K562 (cell line): ENCODE measurements at regions not wholly inside any gene's neighbourhood (a gene's known extent, or its start where the extent isn't known, plus 50 kb on each side); places are given as distances from the start of the nearest gene placed in this dataset.

Source experiments
- ATAC-seq: fragments of 200-7000 bp; cut with Tn5 transposase; 3 replicates; pipeline ENCODE4 v1.9.1; 2020; ENCODE audit warnings: moderate library complexity
- BruUV-seq: library from RNA; stranded (reverse); fragments of 400-500 nt; replicated peaks from 2 replicates; lab custom pipeline; 2021; lab: Mats Ljungman, UMichigan
- CTCF ChIA-PET: fragments of 300-600 bp; formaldehyde crosslinking; extraction: SDS; loops from one replicate; lab custom pipeline; 2021; ENCODE audit warnings: low intra/inter-chr PET ratio; lab: Yijun Ruan, JAX
- POLR2A ChIA-PET: fragments of 300-600, 350-650 bp; sonication (Branson Sonifier 250); formaldehyde crosslinking; extraction: SDS; loops from one replicate; lab custom pipeline; 2021; ENCODE audit warnings: antibody characterized with exemption, inconsistent platforms; lab: Yijun Ruan, JAX
- DNase-seq, 4 experiments: peaks; one replicate each; pipeline versions ENCODE4 v3.0.0 to v3.0.0-alpha.2; 2011 to 2018; ENCODE audit warnings: low spot score in 3 of 4, mixed read lengths in 3 of 4; ENCODE audit errors: extremely low read depth in 1 of 4
- FAIRE-seq: peaks from 2 replicates; lab custom pipeline; 2011; peaks lifted over from hg19 to GRCh38; lab: Jason Lieb, UNC
- H2AFZ ChIP-seq: 2 replicates; pipeline ENCODE4 v1.6.0; 2011; ENCODE audit warnings: low read depth, low read length, control low read depth, inconsistent platforms
- H3K27ac ChIP-seq: fragments of 200-600 bp; 3 replicates; pipeline ENCODE4 v1.8.0; 2011; ENCODE audit warnings: low read depth, mild to moderate bottlenecking, control low read depth, inconsistent platforms, low read length, moderate library complexity, mixed read lengths; ENCODE audit errors: extremely low read depth
- H3K27me3 ChIP-seq, 2 experiments: fragments of 300-600 bp in 1 of 2; 2 replicates in 1 of 2; 3 replicates in 1 of 2; pipeline versions ENCODE4 v1.6.0 to v1.8.0; 2011; ENCODE audit warnings: inconsistent platforms in 2 of 2, low read length in 2 of 2, mild to moderate bottlenecking in 1 of 2, mixed read lengths in 1 of 2, moderate library complexity in 1 of 2; ENCODE audit not compliant: control insufficient read depth in 2 of 2, insufficient read depth in 2 of 2
- H3K36me3 ChIP-seq: fragments of 300-600 bp; 3 replicates; pipeline ENCODE4 v1.8.0; 2011; ENCODE audit warnings: mild to moderate bottlenecking, low read length, inconsistent platforms; ENCODE audit not compliant: control insufficient read depth, insufficient read depth
- H3K4me1 ChIP-seq, 2 experiments: fragments of 200-600 bp in 1 of 2; replicated peaks in 1 of 2; 2 replicates in 1 of 2; 3 replicates in 1 of 2; pipeline versions ENCODE4 v1.5.1 to v1.8.0; 2011; ENCODE audit warnings: inconsistent platforms in 2 of 2, low read length in 2 of 2, mild to moderate bottlenecking in 1 of 2, mixed read lengths in 1 of 2, moderate library complexity in 1 of 2; ENCODE audit not compliant: control insufficient read depth in 2 of 2, insufficient read depth in 2 of 2
- H3K4me2 ChIP-seq: 2 replicates; pipeline ENCODE4 v1.6.1; 2011; ENCODE audit warnings: low read length, control low read depth, inconsistent platforms, mixed read lengths; ENCODE audit not compliant: insufficient read depth
- H3K4me3 ChIP-seq: fragments of 200-600 bp; sonication (generic), shearing (Covaris generic); 2 replicates; pipeline ENCODE4 v1.5.1; 2016; ENCODE audit warnings: control low read depth, inconsistent platforms
- H3K79me2 ChIP-seq: fragments of 200-600 bp; 3 replicates; pipeline ENCODE4 v1.8.0; 2011; ENCODE audit warnings: low read length, inconsistent platforms; ENCODE audit not compliant: control insufficient read depth, insufficient read depth
- H3K9ac ChIP-seq, 2 experiments: 2 replicates each; pipeline versions ENCODE4 v1.6.0 to v1.6.1; 2011; ENCODE audit warnings: low read depth in 2 of 2, low read length in 2 of 2, control low read depth in 1 of 2, inconsistent platforms in 1 of 2, mild to moderate bottlenecking in 1 of 2, mixed read lengths in 1 of 2; ENCODE audit not compliant: insufficient read depth in 1 of 2
- H3K9me1 ChIP-seq: one replicate; pipeline ENCODE4 v1.6.0; 2011; ENCODE audit warnings: inconsistent platforms, mild to moderate bottlenecking, low read length, moderate library complexity; ENCODE audit not compliant: control insufficient read depth, insufficient read depth
- H3K9me3 ChIP-seq: replicated peaks from 2 replicates; pipeline ENCODE4 v1.5.1; 2011; ENCODE audit warnings: low read depth, low read length, inconsistent platforms; ENCODE audit not compliant: control insufficient read depth, insufficient read depth
- H4K20me1 ChIP-seq: replicated peaks from 2 replicates; pipeline ENCODE4 v1.6.1; 2011; ENCODE audit warnings: low read length, inconsistent platforms, mixed read lengths; ENCODE audit not compliant: control insufficient read depth, insufficient read depth
- BRCA1 ChIP-seq, 2 experiments: fragments of 450-650 bp in 1 of 2; sonication (generic) in 1 of 2; formaldehyde crosslinking in 1 of 2; IDR thresholded peaks; 2 replicates each; pipeline versions ENCODE4 v1.5.0 to v1.6.1; 2017 to 2020; ENCODE audit warnings: mild to moderate bottlenecking in 1 of 2, missing genetic modification reagents in 1 of 2
- ELF2 ChIP-seq: fragments of 250-450 bp; sonication (Bioruptor Pico); IDR thresholded peaks from 2 replicates; pipeline ENCODE4 v1.5.0; 2021; ENCODE audit warnings: mild to moderate bottlenecking
- HDAC1 ChIP-seq, 2 experiments: fragments of 450-650 bp; IDR thresholded peaks; 2 replicates each; pipeline ENCODE4 v1.6.1; 2016 to 2017; ENCODE audit warnings: inconsistent platforms in 1 of 2, mild to moderate bottlenecking in 1 of 2, moderate library complexity in 1 of 2
- MYNN ChIP-seq, 2 experiments: sonication (generic); formaldehyde crosslinking in 1 of 2; IDR thresholded peaks; 2 replicates each; pipeline versions ENCODE4 v1.5.0 to v1.6.1; 2016 to 2020; ENCODE audit warnings: antibody characterized with exemption in 1 of 2, missing genetic modification reagents in 1 of 2
- NFE2 ChIP-seq: IDR thresholded peaks from 2 replicates; pipeline ENCODE4 v1.6.1; 2014; ENCODE audit warnings: antibody characterized with exemption, low read depth
- TARDBP ChIP-seq: fragments of 450-650 bp; IDR thresholded peaks from 2 replicates; pipeline ENCODE4 v1.6.1; 2016
- XRCC5 ChIP-seq: fragments of 200-400 bp; formaldehyde crosslinking; IDR thresholded peaks from 2 replicates; pipeline ENCODE4 v1.6.1; 2017; ENCODE audit warnings: low read depth, mild to moderate bottlenecking, low read length
- ZNF140 ChIP-seq: fragments of 250-450 bp; sonication (Bioruptor Pico); IDR thresholded peaks from 2 replicates; pipeline ENCODE4 v1.8.0; 2021; ENCODE audit warnings: moderate library complexity, mild to moderate bottlenecking, inconsistent platforms
- ZNF407 ChIP-seq: fragments of 450-650 bp; IDR thresholded peaks from 2 replicates; pipeline ENCODE4 v1.6.1; 2016; ENCODE audit warnings: low read depth
- WGBS: fragments of 100-300 bp; shearing (Covaris generic); methylation state at CpG from one replicate; pipeline ENCODE4 v1.1.6; 2016; ENCODE audit warnings: low coverage, mixed read lengths; ENCODE audit not compliant: insufficient coverage; ENCODE audit errors: missing lambda C conversion rate; 5-methylcytosine and 5-hydroxymethylcytosine counted together
- in situ Hi-C: fragments of 300-500 bp; cut with MboI; formaldehyde crosslinking; loops from 4 replicates; pipeline ENCODE4 v1.15.0; 2018; ENCODE audit warnings: inconsistent platforms, mixed read lengths
- intact Hi-C: fragments of 100-400 bp; cut with micrococcal nuclease; formaldehyde crosslinking; loops from 2 replicates; pipeline ENCODE4 v1.14.2; 2022
- TF ChIP-seq, protein P1 (sequence below): fragments of 250-450 bp; sonication (Bioruptor Pico); IDR thresholded peaks from 2 replicates; pipeline ENCODE4 v1.8.0; 2021; ENCODE audit warnings: moderate library complexity, mild to moderate bottlenecking, inconsistent platforms
- TF ChIP-seq, protein P2 (sequence below): fragments of 450-650 bp; IDR thresholded peaks from 2 replicates; pipeline ENCODE4 v1.6.1; 2017; ENCODE audit warnings: mild to moderate bottlenecking, moderate library complexity

DNA sequence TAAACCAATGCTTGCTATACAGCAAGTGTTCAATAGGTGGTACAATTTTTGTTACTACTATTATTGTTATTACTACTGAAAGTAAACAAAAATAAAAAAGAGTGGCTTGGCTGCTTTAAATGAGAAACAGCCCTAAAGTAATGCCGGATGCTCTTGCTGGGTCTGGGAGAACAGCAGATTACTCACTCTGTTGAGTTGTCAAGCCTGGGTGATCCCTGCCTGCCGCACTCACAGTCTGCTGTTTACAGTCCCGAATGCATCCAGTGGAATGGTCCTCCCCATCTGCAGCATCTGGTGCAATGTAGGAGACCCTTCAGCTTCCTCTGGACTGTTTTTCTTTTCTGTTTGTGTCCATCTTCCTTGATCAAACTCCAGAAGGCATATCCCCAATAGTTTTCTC lies 102.7 kb upstream of the IVNS1ABP start (continued):
- TF ChIP-seq ZNF407 (no peak), ZNF140 (CRISPR knock-in tag) (no peak)

GRCh38 chr1:185418472-185418871 lies 101.4 kb upstream of the IVNS1ABP start:
- BruUV-seq: no TSS peak
- no peak overlapping the region for H3K27ac ChIP-seq
- FAIRE-seq (no peak), ATAC-seq (no peak), DNase-seq (no peak)
- CTCF ChIA-PET: interaction anchor here (0.6 kb wide), 1 partner anchor 85 kb away, joined by 4 read pairs; no protein-coding TSS in a partner anchor
- H3K4me2 ChIP-seq: no peak overlapping the region
- intact Hi-C loops (no loop called here), in situ Hi-C loops (no loop called here)
- no peaks in the 10 kb centered on the region for H3K9me1 ChIP-seq
- POLR2A ChIA-PET: interaction anchor here (0.6 to 2.0 kb wide), 2 partner anchors 13 to 75 kb away, joined by 4 to 5 read pairs; no protein-coding TSS in a partner anchor
- H2AFZ ChIP-seq: no peak overlapping the region
- no peaks in the 10 kb centered on the region for H3K79me2 ChIP-seq
- H3K27me3 ChIP-seq: peaks cover 14 to 24% of the 10 kb centered on the region in 2 experiments; a peak in 4 of 5 replicates
- no peak overlapping the region for H3K4me3 ChIP-seq
- 0% methylated on average over 1 of the region's 1 CpG for WGBS
- no peak overlapping the region for H3K9ac ChIP-seq
- no peaks in the 10 kb centered on the region for H3K9me3 ChIP-seq
- H4K20me1 ChIP-seq: no peaks in the 10 kb centered on the region
- H3K36me3 ChIP-seq: no peaks in the 10 kb centered on the region
- no peaks in the 10 kb centered on the region for H3K4me1 ChIP-seq
- TF ChIP-seq TARDBP (no peak), NFE2 (no peak), BRCA1 (IDR thresholded peaks at IDR 0.05) (no peak), BRCA1 (CRISPR knock-in tag; IDR thresholded peaks at IDR 0.05) (no peak), MYNN (IDR thresholded peaks at IDR 0.05) (no peak), MYNN (CRISPR knock-in tag; IDR thresholded peaks at IDR 0.05) (no peak), XRCC5 (no peak), ELF2 (CRISPR knock-in tag) (no peak), HDAC1 (IDR thresholded peaks at IDR 0.05) (no peak)
- TF ChIP-seq, protein P1, sequence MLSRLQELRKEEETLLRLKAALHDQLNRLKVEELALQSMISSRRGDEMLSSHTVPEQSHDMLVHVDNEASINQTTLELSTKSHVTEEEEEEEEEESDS: no peak
- TF ChIP-seq, protein P2, sequence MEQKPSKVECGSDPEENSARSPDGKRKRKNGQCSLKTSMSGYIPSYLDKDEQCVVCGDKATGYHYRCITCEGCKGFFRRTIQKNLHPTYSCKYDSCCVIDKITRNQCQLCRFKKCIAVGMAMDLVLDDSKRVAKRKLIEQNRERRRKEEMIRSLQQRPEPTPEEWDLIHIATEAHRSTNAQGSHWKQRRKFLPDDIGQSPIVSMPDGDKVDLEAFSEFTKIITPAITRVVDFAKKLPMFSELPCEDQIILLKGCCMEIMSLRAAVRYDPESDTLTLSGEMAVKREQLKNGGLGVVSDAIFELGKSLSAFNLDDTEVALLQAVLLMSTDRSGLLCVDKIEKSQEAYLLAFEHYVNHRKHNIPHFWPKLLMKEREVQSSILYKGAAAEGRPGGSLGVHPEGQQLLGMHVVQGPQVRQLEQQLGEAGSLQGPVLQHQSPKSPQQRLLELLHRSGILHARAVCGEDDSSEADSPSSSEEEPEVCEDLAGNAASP: no peak
